GM19452 (cell line): ENCODE measurements at regions not wholly inside any gene's neighbourhood (a gene's known extent, or its start where the extent isn't known, plus 50 kb on each side); places are given as distances from the start of the nearest gene placed in this dataset.
A peak's percentile ranks its signal among the peaks of the same experiment; 100 is the strongest.

Source experiments
- ATAC-seq: cut with Tn5 transposase; IDR thresholded peaks from one replicate; pipeline ENCODE4 v1.9.1; 2021; ENCODE audit not compliant: unreplicated experiment

GRCh38 chr2:36060133-36060532, 295.4 kb upstream of the CRIM1 start:
- peak; percentile 35 for ATAC-seq

GRCh38 chr2:36059691-36060090, 295.9 kb upstream of the CRIM1 start:
- peak; percentile 100 for ATAC-seq

GRCh38 chr2:36058953-36059352, 296.6 kb upstream of the CRIM1 start:
- ATAC-seq = no peak

- no peak for ATAC-seq
Observed at GRCh38 chr2:36058076-36058475, 297.5 kb upstream of the CRIM1 start.

GRCh38 chr2:36052819-36053218, 302.8 kb upstream of the CRIM1 start:
- ATAC-seq = no peak

- ATAC-seq = no peak
Observed at GRCh38 chr2:36044411-36044810, 311.2 kb upstream of the CRIM1 start.

GRCh38 chr2:36035137-36035536, 320.4 kb upstream of the CRIM1 start:
- ATAC-seq = no peak

GRCh38 chr2:36032046-36032445, 323.5 kb upstream of the CRIM1 start:
- no peak for ATAC-seq

GRCh38 chr2:36031471-36031870, 324.1 kb upstream of the CRIM1 start:
- no peak for ATAC-seq

GRCh38 chr2:36027616-36028015, 328.0 kb upstream of the CRIM1 start:
- no peak for ATAC-seq

- ATAC-seq = no peak
Observed at GRCh38 chr2:36013064-36013463, 342.5 kb upstream of the CRIM1 start.

- ATAC-seq = no peak
Observed at GRCh38 chr2:36006444-36006843, 349.1 kb upstream of the CRIM1 start.

GRCh38 chr2:36002941-36003340, 352.6 kb upstream of the CRIM1 start:
- no peak for ATAC-seq

- no peak for ATAC-seq
Observed at GRCh38 chr2:35997488-35997887, 358.1 kb upstream of the CRIM1 start.

GRCh38 chr2:35989503-35989902, 366.1 kb upstream of the CRIM1 start:
- ATAC-seq = no peak

GRCh38 chr2:35989040-35989439, 366.5 kb upstream of the CRIM1 start:
- ATAC-seq = no peak

- no peak for ATAC-seq
Observed at GRCh38 chr2:35986871-35987270, 368.7 kb upstream of the CRIM1 start.

GRCh38 chr2:35978218-35978617, 377.4 kb upstream of the CRIM1 start:
- peak; percentile 88 for ATAC-seq

GRCh38 chr2:35976611-35977010, 379.0 kb upstream of the CRIM1 start:
- no peak for ATAC-seq

- ATAC-seq = no peak
Observed at GRCh38 chr2:35973737-35974132, 381.8 kb upstream of the CRIM1 start.

- peak; percentile 67 for ATAC-seq
Observed at GRCh38 chr2:35973132-35973736, 382.3 kb upstream of the CRIM1 start.

- no peak for ATAC-seq
Observed at GRCh38 chr2:35963824-35964223, 391.8 kb upstream of the CRIM1 start.

- no peak for ATAC-seq
Observed at GRCh38 chr2:35963357-35963756, 392.2 kb upstream of the CRIM1 start.
